ENCODE measurements at regions not wholly inside any gene's neighbourhood (a gene's known extent, or its start where the extent isn't known, plus 50 kb on each side); places are given as distances from the start of the nearest gene placed in this dataset.

- ATAC-seq (no peak), DNase-seq (no peak)
- Mint-ChIP-seq H3K9me3 (no peaks in the 10 kb centered on the region), H3K36me3 (ENCODE audit: insufficient read depth) (no peaks in the 10 kb centered on the region), H3K4me3 (no peak overlapping the region), H3K27me3 (ENCODE audit: low read depth) (no peaks in the 10 kb centered on the region), H3K4me1 (ENCODE audit: low read depth) (peaks cover 1% of the 10 kb centered on the region)
Observed at GRCh38 chr2:48207201-48207641, 107.3 kb upstream of the FOXN2 start.

GRCh38 chr2:48207851-48208250 lies 106.6 kb upstream of the FOXN2 start:
- no peaks in the 10 kb centered on the region for H3K27me3 Mint-ChIP-seq (ENCODE audit: low read depth)
- H3K4me1 Mint-ChIP-seq (ENCODE audit: low read depth), result peaks cover 1% of the 10 kb centered on the region
- H3K4me3 Mint-ChIP-seq, result no peak overlapping the region
- no peak for DNase-seq
- no peak for ATAC-seq
- H3K36me3 Mint-ChIP-seq (ENCODE audit: insufficient read depth), result no peaks in the 10 kb centered on the region
- no peaks in the 10 kb centered on the region for H3K9me3 Mint-ChIP-seq

DNA sequence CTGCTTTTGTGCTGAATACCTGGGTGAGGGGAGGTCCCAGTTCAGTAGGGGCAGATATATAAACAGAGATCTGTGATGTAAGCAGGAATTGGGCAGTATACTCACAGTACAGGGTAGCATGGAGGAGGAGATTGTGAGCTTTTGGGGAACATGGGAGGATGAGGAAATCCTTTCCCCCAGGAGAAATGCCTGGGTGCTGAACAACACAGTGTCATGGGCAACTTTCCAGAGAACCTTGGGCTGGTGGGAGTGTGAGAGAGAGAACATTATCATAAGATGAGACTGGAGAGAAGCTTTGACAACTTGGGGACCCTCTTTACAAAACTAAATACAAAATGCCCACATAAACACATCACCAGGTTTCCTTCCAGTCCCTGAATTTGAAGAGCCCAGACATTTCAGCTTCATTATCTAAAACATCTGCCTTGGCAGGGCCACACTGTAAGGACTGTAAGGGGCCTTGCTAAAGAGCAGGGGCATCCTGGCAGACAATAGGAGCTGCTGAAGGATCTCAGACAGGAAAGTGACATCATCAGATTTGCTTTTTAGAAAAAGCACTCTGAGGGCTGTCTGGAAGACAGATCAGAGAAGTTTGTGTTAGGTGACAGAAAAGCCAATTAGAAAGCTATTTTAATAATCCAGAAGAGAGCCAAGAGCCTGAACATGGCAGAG lies 105.1 kb upstream of the FOXN2 start:
- ATAC-seq, result no peak
- H3K27me3 Mint-ChIP-seq (ENCODE audit: low read depth), result no peaks in the 10 kb centered on the region
- H3K4me3 Mint-ChIP-seq, result no peak overlapping the region
- no peaks in the 10 kb centered on the region for H3K36me3 Mint-ChIP-seq (ENCODE audit: insufficient read depth)
- no peak for DNase-seq
- H3K4me1 Mint-ChIP-seq (ENCODE audit: low read depth), result peaks cover 1% of the 10 kb centered on the region
- H3K9me3 Mint-ChIP-seq, result no peaks in the 10 kb centered on the region

GRCh38 chr2:48210189-48210588 lies 104.3 kb upstream of the FOXN2 start:
- Mint-ChIP-seq H3K9me3 (no peaks in the 10 kb centered on the region), H3K27me3 (ENCODE audit: low read depth) (no peaks in the 10 kb centered on the region), H3K4me3 (no peak overlapping the region), H3K36me3 (ENCODE audit: insufficient read depth) (no peaks in the 10 kb centered on the region), H3K4me1 (ENCODE audit: low read depth) (peaks cover 1% of the 10 kb centered on the region)
- ATAC-seq, result no peak
- DNase-seq, result no peak

GRCh38 chr2:48213646-48214045 lies 100.8 kb upstream of the FOXN2 start:
- no peaks in the 10 kb centered on the region for H3K27me3 Mint-ChIP-seq (ENCODE audit: low read depth)
- H3K4me3 Mint-ChIP-seq, result no peak overlapping the region
- no peaks in the 10 kb centered on the region for H3K9me3 Mint-ChIP-seq
- DNase-seq (no peak), ATAC-seq (no peak)
- no peaks in the 10 kb centered on the region for H3K4me1 Mint-ChIP-seq (ENCODE audit: low read depth)
- no peaks in the 10 kb centered on the region for H3K36me3 Mint-ChIP-seq (ENCODE audit: insufficient read depth)

GRCh38 chr2:48218169-48218568 lies 96.3 kb upstream of the FOXN2 start:
- DNase-seq (no peak), ATAC-seq (no peak)
- Mint-ChIP-seq H3K4me1 (ENCODE audit: low read depth) (peaks cover 3% of the 10 kb centered on the region), H3K4me3 (no peak overlapping the region), H3K36me3 (ENCODE audit: insufficient read depth) (no peaks in the 10 kb centered on the region), H3K9me3 (no peaks in the 10 kb centered on the region), H3K27me3 (ENCODE audit: low read depth) (peaks cover 2% of the 10 kb centered on the region)

DNA sequence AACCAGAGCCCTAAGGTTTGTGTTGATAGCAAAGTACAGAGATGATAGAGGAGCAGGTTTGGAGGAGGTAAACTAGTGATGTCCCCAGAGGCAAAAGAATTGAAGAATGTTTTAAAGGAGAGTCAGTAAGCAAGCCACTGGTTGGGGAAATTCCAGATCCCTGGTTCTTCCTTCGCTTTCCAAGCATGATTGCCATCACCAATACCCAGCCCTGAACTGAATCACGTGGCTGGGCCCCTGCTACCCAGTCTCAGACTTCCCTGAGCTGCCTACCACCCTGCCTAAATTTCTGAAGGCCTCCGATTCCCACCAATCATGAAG lies 95.3 kb upstream of the FOXN2 start:
- Mint-ChIP-seq H3K27me3 (ENCODE audit: low read depth) (peaks cover 2% of the 10 kb centered on the region), H3K9me3 (no peaks in the 10 kb centered on the region), H3K4me1 (ENCODE audit: low read depth) (peaks cover 3% of the 10 kb centered on the region), H3K4me3 (no peak overlapping the region), H3K36me3 (ENCODE audit: insufficient read depth) (no peaks in the 10 kb centered on the region)
- DNase-seq (no peak), ATAC-seq (no peak)

DNA sequence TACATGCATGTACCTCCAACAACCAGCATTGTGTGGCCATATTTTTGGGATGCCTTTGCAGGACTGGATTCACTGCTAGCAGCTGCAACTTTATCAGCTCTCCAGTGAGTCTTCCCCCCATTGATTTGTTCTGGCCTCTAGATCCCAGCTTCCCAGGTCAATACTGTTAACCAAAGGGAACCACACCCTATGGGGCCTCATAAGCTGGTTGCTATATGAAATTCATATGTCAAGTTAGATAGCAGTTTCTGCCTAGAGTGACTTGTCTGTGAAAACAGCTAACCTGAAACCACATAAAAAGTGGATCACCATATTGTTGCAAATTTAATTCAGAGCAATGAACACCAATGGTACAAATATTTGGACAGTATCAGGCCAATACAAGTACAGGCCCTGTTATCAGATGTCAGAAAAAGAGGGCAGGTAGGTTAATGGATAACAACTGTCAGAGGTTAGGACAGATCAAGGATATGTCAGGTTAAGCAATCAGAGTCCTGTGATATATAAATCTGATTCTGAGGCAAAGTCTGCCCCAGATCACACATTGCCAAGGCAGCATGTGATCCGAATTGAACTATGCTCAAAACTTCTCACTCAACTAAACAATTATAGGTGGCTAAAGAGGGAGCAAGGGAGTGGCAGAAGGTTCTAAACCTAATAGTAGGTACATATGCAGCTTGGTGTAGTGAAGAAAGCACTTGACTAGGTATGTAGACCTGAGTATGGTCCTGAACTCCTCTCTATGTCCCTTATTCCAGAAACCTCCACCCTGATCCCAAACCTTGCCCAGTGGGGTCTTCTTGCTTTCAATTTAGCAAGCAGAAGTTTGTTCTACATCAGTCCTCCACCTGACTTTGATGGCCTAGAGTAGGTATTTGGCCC lies 94.7 kb upstream of the FOXN2 start:
- Mint-ChIP-seq H3K4me3 (no peak overlapping the region), H3K27me3 (ENCODE audit: low read depth) (peaks cover 2% of the 10 kb centered on the region), H3K36me3 (ENCODE audit: insufficient read depth) (no peaks in the 10 kb centered on the region), H3K4me1 (ENCODE audit: low read depth) (peaks cover 3% of the 10 kb centered on the region), H3K9me3 (no peaks in the 10 kb centered on the region)
- DNase-seq (no peak), ATAC-seq (no peak)

DNA sequence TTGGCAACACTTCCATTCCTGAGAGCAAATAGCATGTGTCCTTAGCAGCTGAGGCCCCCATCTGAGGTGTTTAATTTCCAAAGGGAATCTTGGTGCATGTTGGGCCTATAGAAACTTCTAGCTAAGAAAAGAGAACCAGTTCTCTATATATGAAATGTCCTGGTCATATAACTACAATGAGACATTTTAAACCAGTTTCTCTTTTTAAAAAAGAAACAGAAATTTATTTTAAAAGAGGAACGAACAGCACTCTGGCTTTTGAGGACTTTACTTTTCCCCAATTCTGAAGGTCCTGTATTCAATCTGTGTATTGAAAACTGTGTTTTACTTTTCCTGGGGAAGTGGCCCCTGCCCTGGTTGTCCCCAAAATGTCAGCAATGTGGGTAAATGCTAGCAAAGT lies 94.0 kb upstream of the FOXN2 start:
- no peak overlapping the region for H3K4me3 Mint-ChIP-seq

GRCh38 chr2:48221846-48222516 lies 92.5 kb upstream of the FOXN2 start:
- no peak for DNase-seq
- Mint-ChIP-seq H3K9me3 (no peaks in the 10 kb centered on the region), H3K36me3 (ENCODE audit: insufficient read depth) (no peaks in the 10 kb centered on the region), H3K4me3 (no peak overlapping the region), H3K27me3 (ENCODE audit: low read depth) (peaks cover 2% of the 10 kb centered on the region), H3K4me1 (ENCODE audit: low read depth) (peaks cover 3% of the 10 kb centered on the region)
- ATAC-seq, result no peak

More for the DNA sequence above, 94.0 kb upstream of the FOXN2 start:
- H3K9me3 Mint-ChIP-seq, result no peaks in the 10 kb centered on the region
- peaks cover 3% of the 10 kb centered on the region for H3K4me1 Mint-ChIP-seq (ENCODE audit: low read depth)
- no peak for ATAC-seq
- H3K27me3 Mint-ChIP-seq (ENCODE audit: low read depth), result peaks cover 2% of the 10 kb centered on the region
- DNase-seq, result no peak
- H3K36me3 Mint-ChIP-seq (ENCODE audit: insufficient read depth), result no peaks in the 10 kb centered on the region

DNA sequence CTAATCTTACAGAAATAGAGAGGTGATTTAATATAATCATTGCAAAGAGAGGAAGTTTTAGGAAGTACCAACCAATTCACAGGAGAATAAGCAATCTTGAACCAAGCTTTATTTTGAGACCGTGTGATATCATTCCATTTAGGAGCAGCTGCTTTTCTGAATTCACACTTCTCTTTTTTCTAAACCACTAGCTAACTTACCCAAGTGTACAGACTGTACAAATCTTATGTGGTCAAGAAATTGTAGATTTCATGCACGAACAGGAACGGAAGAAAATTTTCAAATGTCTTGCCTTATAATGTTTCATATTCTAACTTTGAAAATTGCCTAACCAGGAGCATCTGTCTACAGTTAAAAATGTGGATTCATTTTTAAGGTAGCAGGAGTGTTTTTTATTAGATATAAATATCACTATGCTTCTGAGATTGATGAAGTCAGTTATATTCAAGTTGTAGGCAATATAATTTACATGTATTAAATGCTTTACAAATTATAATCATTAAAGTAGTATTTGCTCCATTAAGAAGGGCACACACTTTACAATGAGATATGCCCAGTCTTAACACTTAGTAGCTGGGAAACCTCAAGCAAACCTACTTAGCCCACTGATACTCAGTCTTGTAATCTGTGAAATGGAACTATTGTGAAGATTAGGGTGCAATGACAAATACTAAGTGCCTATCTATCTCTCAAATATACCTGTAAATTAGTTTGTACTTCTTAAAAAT lies 86.7 kb upstream of the FOXN2 start:
- H3K4me3 Mint-ChIP-seq, result no peak overlapping the region

GRCh38 chr2:48228345-48228684 lies 86.2 kb upstream of the FOXN2 start:
- DNase-seq, result no peak
- H3K4me3 Mint-ChIP-seq, result no peak overlapping the region
- H3K36me3 Mint-ChIP-seq (ENCODE audit: insufficient read depth), result no peaks in the 10 kb centered on the region
- H3K27me3 Mint-ChIP-seq (ENCODE audit: low read depth), result no peaks in the 10 kb centered on the region
- no peaks in the 10 kb centered on the region for H3K9me3 Mint-ChIP-seq
- peaks cover 3% of the 10 kb centered on the region for H3K4me1 Mint-ChIP-seq (ENCODE audit: low read depth)
- no peak for ATAC-seq

More for the DNA sequence above, 86.7 kb upstream of the FOXN2 start:
- Mint-ChIP-seq H3K9me3 (no peaks in the 10 kb centered on the region), H3K27me3 (ENCODE audit: low read depth) (no peaks in the 10 kb centered on the region), H3K4me1 (ENCODE audit: low read depth) (peaks cover 3% of the 10 kb centered on the region), H3K36me3 (ENCODE audit: insufficient read depth) (no peaks in the 10 kb centered on the region)
- ATAC-seq (no peak), DNase-seq (no peak)

GRCh38 chr2:48229063-48229462 lies 85.4 kb upstream of the FOXN2 start:
- Mint-ChIP-seq H3K27me3 (ENCODE audit: low read depth) (no peaks in the 10 kb centered on the region), H3K4me3 (no peak overlapping the region), H3K36me3 (ENCODE audit: insufficient read depth) (no peaks in the 10 kb centered on the region), H3K9me3 (no peaks in the 10 kb centered on the region), H3K4me1 (ENCODE audit: low read depth) (peaks cover 3% of the 10 kb centered on the region)
- DNase-seq, result no peak
- ATAC-seq, result no peak

DNA sequence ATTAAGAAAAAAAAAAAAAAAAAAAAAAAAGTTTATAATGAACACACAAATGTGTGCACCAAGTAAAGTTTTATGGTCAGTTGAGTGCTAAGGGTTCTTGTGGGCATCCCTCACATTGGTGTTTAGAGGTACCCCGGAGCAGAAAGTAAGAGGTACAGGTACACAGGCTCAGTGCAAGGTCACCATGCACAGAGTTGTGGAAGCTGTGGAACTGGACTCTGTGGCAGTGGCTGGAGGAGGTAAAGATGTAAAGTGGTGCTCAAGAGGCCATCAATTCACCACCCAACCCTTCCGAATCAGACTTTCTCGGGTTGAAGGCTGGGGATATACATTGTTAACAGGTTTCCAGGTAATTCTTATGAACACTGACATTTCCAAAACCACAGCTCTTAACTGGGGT lies 83.6 kb upstream of the FOXN2 start:
- Mint-ChIP-seq H3K4me1 (ENCODE audit: low read depth) (peaks cover 7% of the 10 kb centered on the region), H3K9me3 (no peaks in the 10 kb centered on the region), H3K36me3 (ENCODE audit: insufficient read depth) (no peaks in the 10 kb centered on the region), H3K27me3 (ENCODE audit: low read depth) (no peaks in the 10 kb centered on the region), H3K4me3 (no peak overlapping the region)
- no peak for DNase-seq
- ATAC-seq, result no peak

Data from activated T-cell treated with anti-CD3 and anti-CD28 coated beads, Interleukin-2, amount 50 U/mL, for 4 hours (primary cell).